SHP77 treated with DMSO at 0.1 percent for 48 hours (cell line): ENCODE measurements at regions not wholly inside any gene's neighbourhood (a gene's known extent, or its start where the extent isn't known, plus 50 kb on each side); places are given as distances from the start of the nearest gene placed in this dataset.

Experiments
- DNase-seq: peaks from one replicate; lab custom pipeline; 2025; lab: John Stamatoyannopoulos, UW

- DNase-seq = peak; percentile 54
These were observed 751.4 kb upstream of the HS6ST1 start for GRCh38 chr2:129069875-129070594.

- peak; percentile 43 for DNase-seq
These were observed 752.0 kb upstream of the HS6ST1 start for GRCh38 chr2:129070663-129071062.

GRCh38 chr2:129071531-129071930 is 752.9 kb upstream of the HS6ST1 start:
- no peak for DNase-seq

GRCh38 chr2:129074298-129074920 is 755.7 kb upstream of the HS6ST1 start:
- DNase-seq = no peak

GRCh38 chr2:129078548-129078947 is 759.9 kb upstream of the HS6ST1 start:
- DNase-seq = no peak

- DNase-seq = no peak
These were observed 762.2 kb upstream of the HS6ST1 start for GRCh38 chr2:129080715-129081476.

- no peak for DNase-seq
These were observed 766.7 kb upstream of the HS6ST1 start for GRCh38 chr2:129085386-129085785.

- DNase-seq = no peak
These were observed 768.6 kb upstream of the HS6ST1 start for GRCh38 chr2:129087133-129087813.

- DNase-seq = no peak
These were observed 773.0 kb upstream of the HS6ST1 start for GRCh38 chr2:129091620-129092019.

- peak; percentile 100 for DNase-seq
These were observed 774.3 kb upstream of the HS6ST1 start for GRCh38 chr2:129092956-129093355.

GRCh38 chr2:129101186-129101585 is 782.5 kb upstream of the HS6ST1 start:
- no peak for DNase-seq

GRCh38 chr2:129103936-129104878 is 785.5 kb upstream of the HS6ST1 start:
- DNase-seq = peak; percentile 67

GRCh38 chr2:129112181-129112580 is 793.5 kb upstream of the HS6ST1 start:
- DNase-seq = no peak

GRCh38 chr2:129113776-129114175 is 795.1 kb upstream of the HS6ST1 start:
- no peak for DNase-seq

- DNase-seq = no peak
These were observed 798.8 kb upstream of the HS6ST1 start for GRCh38 chr2:129117434-129117833.

GRCh38 chr2:129118296-129118695 is 799.6 kb upstream of the HS6ST1 start:
- DNase-seq = no peak

- DNase-seq = no peak
These were observed 810.4 kb upstream of the HS6ST1 start for GRCh38 chr2:129129087-129129486.

- no peak for DNase-seq
These were observed 815.3 kb upstream of the HS6ST1 start for GRCh38 chr2:129133692-129134641.

GRCh38 chr2:129135017-129135416 is 816.3 kb upstream of the HS6ST1 start:
- DNase-seq = no peak

- no peak for DNase-seq
These were observed 820.7 kb upstream of the HS6ST1 start for GRCh38 chr2:129139380-129139779.
